NCI-H345 treated with DMSO at 0.1 percent for 48 hours (cell line): ENCODE measurements at regions not wholly inside any gene's neighbourhood (a gene's known extent, or its start where the extent isn't known, plus 50 kb on each side); places are given as distances from the start of the nearest gene placed in this dataset.

Source experiments
- DNase-seq: peaks from one replicate; lab custom pipeline; 2025; ENCODE audit not compliant: unreplicated experiment; lab: John Stamatoyannopoulos, UW

- no peak for DNase-seq
Measured at GRCh38 chr12:75581515-75581914, 70.1 kb upstream of the KRR1 start.

DNA sequence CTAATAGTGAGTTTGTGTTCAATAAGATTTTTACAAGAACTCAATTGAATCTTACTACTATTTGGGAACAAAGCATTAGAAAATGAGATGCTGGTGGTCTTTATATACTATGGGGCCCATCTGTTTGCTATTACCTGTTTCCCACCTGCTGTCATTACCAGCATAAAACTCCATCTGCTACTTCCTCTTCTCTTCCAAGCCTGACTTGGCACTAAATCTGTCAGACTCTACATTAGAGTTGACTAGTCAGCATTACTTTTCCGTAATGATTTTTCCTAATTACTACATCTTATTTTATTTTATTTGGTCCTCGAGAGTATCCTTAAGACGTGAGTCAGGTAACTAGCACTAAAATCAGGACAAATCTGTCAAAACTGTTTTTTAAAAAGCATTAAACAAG lies 68.1 kb upstream of the KRR1 start:
- DNase-seq: no peak

DNA sequence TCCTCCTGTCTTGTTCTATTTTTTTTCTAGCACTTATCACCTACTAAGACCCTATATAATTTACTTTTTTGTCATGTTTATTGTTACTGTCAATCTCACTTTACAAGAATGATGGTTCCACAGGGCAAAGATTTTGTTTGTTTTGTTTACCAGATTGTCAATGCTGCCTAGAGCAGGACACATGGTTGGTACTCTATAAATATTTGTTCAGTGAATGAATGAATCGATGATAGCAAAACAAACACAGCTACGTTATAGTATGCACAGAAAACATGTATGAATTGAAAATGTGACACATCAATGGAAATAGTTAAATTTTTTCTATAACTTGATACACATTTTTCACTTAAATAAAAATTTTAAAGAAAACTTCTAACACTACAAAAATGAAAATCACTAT lies 67.1 kb upstream of the KRR1 start:
- peak; percentile 28 for DNase-seq

GRCh38 chr12:75577812-75578211 lies 66.4 kb upstream of the KRR1 start:
- DNase-seq: no peak

GRCh38 chr12:75571656-75572205 lies 60.3 kb upstream of the KRR1 start:
- DNase-seq: no peak

- no peak for DNase-seq
Measured at GRCh38 chr12:75571204-75571603, 59.8 kb upstream of the KRR1 start.

DNA sequence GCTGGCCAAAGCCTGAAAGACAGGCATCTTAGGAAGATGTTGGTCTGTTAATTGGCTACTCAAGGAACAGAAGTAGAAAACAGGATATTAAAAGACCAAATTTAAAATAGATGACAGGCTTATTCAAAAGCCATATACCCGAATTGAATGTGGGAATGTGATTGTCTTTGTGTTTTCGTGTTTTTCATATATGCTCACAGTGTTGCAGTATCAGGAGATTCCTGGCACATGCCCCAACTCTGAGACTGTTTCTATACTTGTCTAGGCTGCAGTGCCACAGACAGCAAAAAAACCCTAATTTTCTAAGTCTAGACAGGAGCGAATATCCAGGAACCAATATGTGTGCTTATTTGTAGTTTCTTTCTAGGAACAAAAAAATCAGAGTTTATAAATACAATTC lies 57.4 kb upstream of the KRR1 start:
- no peak for DNase-seq

- DNase-seq: no peak
Measured at GRCh38 chr12:75568393-75568792, 57.0 kb upstream of the KRR1 start.

GRCh38 chr12:75565795-75566194 lies 54.4 kb upstream of the KRR1 start:
- DNase-seq: no peak

DNA sequence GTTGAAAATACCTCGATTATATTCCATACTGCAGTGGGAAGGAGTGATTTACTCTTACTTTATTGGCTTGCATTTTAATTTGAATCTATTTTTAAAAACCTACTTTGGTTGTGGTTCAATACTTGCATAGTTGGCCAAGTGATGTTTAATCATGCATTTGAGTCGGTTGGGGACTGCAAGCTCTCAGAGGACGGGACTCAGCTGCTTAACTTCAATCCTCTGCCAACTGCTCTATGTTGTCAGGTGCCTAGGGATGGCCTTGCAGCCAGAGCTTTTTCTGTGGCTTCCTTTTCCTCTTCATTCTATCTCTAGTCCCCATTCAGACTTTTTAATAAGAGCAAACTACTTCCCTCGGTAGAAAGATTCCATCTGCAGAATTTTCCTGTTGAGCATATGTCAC lies 53.4 kb upstream of the KRR1 start:
- DNase-seq: no peak

GRCh38 chr12:75564398-75564797 lies 53.0 kb upstream of the KRR1 start:
- DNase-seq: no peak

DNA sequence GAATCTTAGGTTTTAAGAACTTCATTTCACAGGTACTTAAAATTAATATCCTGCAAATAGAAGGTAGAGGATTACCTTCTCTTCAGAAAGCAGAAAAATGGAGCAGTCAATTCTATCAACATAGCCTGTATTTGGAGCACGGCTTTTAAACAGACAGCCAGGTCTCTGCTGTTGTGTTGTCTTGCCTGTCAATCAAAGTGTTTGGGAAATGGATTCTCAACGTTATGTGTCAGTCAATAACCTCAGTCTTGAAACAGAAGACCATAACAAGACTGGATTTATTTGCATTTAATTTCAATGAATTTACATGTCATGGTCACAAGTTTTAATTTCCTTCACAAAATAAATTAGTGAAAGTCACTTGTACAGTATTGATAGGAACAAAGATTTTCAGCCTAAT lies 51.9 kb upstream of the KRR1 start:
- no peak for DNase-seq

DNA sequence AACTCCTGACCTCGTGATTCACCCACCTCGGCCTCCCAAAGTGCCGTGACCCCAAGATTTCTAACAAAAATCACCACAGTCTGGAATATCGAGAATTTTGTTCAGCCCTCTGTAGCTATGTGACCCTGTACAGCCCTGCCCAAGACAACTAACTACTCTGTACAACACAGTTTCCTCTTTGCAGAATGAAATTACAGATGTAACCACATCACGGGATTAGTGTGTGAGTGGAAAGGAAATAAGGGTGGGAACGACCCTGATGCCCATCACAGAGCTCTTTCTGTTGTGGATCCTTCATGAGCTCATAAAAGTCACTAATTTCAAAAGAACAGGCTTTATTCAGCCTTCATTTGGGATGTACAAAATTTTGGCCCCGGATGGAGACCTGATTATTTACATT lies 50.5 kb upstream of the KRR1 start:
- DNase-seq: no peak
